ENCODE measurements at regions not wholly inside any gene's neighbourhood (a gene's known extent, or its start where the extent isn't known, plus 50 kb on each side); places are given as distances from the start of the nearest gene placed in this dataset.

GRCh38 chr6:132070356-132070755 is 119.2 kb upstream of the CCN2 start:
- TF ChIP-seq POLR2A (IDR thresholded peaks at IDR 0.05; ENCODE audit: low read depth, low read length): no peak
- no peak for TF ChIP-seq POLR2AphosphoS5 (IDR thresholded peaks at IDR 0.05; ENCODE audit: low read depth, low read length)
